ENCODE measurements at regions not wholly inside any gene's neighbourhood (a gene's known extent, or its start where the extent isn't known, plus 50 kb on each side); places are given as distances from the start of the nearest gene placed in this dataset.
"Not testable (repeated sequence)": the region's sequence is repeated elsewhere in the genome, so short reads cannot be mapped to it uniquely, and the experiment has no call there.

DNA sequence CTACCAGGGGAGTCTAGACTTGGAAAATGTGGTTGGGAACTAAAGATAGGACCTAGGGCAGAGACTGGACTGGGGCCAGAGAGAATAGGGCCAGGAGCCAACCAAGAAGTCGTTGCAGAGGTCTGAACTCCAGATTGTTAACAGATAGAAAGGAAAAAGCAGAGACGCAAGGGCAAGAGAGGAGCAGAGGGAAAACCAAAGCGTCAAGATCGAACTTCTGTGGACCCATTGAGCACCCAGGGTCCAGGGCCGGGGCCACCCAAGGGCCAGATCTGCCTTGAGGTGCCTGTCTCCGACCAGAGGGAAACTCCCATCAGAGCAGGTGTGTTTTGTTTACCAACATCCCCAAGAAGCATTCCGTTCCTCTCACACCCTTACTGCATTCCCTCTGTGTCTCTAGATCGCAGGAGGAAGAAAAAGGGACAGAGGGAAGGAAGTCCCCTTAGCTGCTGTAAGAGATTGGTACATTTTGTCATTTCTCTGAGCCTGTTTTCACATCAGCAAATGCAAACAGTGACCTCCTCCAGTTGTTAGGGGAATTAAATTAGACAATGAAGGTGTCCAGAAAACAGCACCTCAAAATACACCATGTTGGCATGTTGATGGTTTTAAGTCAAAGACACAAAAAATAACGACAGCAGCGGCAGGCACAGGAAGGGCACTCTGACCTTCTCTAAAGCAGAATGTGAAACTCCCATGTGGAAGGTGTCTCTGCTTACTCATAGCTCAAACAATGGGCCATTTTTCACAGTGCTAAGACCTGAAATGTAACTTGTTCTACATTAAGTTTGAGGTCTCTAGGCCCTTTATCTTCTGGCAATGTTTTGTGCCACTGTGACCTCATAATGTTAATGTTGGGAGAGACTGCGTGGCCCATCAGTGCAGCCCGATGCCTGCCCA is 105.8 kb upstream of the RAB4A start:
- no peak for DNase-seq

- DNase-seq: no peak
These were observed 103.6 kb upstream of the RAB4A start for GRCh38 chr1:229167318-229167717.

GRCh38 chr1:229169399-229169798 is 101.5 kb upstream of the RAB4A start:
- DNase-seq: no peak

DNA sequence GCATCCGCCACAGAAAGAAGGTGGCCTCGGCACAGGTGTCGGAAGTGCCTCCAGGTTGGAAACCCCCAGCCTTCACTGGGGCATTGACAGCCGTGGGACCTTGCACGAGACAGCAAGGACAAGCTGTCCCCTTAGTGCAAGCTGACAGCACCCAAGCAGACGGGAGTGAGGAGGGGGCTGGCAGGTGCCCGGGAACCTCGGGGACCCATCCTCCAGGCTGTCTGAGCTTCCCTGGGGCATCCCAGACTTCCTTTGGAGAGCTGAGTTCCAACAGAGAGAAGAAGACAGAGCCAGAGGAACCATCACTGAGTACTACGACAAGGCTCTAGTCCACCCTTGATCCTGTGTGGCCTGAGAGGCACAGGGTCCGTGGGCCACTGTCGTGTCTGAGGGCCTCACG is 100.6 kb upstream of the RAB4A start:
- DNase-seq: no peak

GRCh38 chr1:229170778-229171505 is 100.0 kb upstream of the RAB4A start:
- DNase-seq: no peak

DNA sequence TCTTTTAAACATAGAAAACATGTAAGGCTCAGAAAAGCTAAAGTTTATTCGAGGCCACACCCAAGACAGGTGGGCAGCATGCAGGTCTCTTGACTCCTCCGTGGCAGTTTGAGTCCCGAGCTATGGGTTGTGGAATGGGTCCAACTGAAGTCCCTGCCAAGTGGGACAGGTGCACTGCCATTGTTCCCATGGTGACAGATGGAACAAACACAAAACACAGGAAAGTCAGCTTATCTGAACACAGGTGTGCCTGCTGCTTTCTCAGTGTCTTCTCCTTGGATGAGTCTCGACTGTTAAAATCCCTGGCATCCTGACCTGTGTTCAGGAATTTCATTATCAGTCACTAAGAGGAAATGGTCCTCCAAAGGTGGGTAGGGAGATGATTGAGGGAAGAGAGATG is 99.0 kb upstream of the RAB4A start:
- DNase-seq: no peak

GRCh38 chr1:229173491-229174476 is 97.1 kb upstream of the RAB4A start:
- DNase-seq: not testable (repeated sequence)

- not testable (repeated sequence) for DNase-seq
These were observed 95.6 kb upstream of the RAB4A start for GRCh38 chr1:229175297-229175696.

DNA sequence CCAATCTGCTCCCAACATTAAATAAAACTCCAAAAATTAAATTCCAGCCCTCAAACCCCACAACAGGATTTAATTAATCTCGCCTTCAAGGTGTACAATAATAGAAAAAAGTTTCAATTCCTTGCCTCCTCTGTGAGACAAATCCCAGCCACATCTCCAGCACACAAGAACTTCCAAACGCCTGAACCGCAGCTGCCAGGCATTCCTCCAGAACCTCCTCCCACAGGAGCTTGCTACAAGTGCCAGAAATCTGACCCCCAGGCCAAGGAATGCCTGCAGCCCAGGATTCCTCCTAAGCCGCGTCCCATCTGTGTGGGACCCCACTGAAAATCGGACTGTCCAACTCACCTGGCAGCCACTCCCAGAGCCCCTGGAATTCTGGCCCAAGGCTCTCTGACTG is 94.5 kb upstream of the RAB4A start:
- DNase-seq: not testable (repeated sequence)

GRCh38 chr1:229180161-229180560 is 90.8 kb upstream of the RAB4A start:
- no peak for DNase-seq

DNA sequence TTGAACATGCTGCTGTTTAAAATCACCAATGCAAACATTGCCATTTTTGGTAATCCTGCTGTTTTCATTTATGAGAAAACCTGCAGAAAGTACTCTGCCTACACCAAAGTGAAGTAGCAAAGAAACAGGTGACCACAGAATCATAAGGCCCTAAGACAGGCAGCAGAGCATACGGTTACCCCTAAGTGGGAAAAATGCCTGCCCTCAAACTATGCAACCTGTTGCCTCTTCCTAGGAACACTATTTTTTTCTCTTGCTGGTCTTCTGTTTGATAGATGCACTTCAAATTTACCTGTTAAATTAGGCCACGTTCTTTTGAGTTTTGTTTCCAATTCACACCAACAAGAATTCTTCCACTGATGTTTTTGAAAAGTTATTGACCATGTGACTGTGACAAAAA is 89.5 kb upstream of the RAB4A start:
- DNase-seq: no peak

DNA sequence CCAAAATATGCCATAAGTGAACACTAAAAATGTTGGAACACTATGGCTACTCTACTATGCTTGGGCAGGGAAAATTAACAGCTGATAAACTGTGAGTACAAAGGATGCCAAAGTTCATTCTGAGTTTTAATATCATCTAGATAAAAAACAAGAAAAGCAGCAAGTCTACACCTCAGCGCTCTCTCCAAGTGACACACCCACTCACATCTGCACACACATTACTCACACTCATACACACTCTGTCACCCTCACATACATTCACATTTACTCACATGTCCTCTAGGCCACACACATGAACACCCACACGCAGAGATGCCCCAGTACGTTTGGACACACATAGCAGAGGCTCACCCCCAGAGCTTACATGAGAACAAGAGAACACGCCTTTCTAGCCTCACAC is 87.3 kb upstream of the RAB4A start:
- DNase-seq: no peak

GRCh38 chr1:229184066-229184465 is 86.8 kb upstream of the RAB4A start:
- DNase-seq: no peak

DNA sequence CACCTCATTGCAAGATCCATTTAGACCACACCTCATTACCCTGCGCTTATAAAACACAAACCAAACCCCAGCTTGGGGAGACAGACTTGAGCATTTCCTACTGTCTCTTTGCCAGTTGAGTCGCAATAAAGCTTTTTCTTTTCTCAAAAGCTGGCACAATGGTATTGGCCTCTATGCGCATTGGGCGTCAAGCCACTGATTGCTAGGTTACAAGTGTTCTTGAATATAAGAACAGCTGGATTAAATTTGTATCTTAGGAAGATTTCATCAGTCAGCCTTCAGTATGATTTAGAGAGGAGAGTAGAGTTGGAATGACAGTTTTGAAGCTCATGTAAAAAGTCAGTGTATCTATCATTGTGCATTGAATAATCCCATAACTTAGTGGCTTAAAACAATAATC is 84.9 kb upstream of the RAB4A start:
- no peak for DNase-seq

DNA sequence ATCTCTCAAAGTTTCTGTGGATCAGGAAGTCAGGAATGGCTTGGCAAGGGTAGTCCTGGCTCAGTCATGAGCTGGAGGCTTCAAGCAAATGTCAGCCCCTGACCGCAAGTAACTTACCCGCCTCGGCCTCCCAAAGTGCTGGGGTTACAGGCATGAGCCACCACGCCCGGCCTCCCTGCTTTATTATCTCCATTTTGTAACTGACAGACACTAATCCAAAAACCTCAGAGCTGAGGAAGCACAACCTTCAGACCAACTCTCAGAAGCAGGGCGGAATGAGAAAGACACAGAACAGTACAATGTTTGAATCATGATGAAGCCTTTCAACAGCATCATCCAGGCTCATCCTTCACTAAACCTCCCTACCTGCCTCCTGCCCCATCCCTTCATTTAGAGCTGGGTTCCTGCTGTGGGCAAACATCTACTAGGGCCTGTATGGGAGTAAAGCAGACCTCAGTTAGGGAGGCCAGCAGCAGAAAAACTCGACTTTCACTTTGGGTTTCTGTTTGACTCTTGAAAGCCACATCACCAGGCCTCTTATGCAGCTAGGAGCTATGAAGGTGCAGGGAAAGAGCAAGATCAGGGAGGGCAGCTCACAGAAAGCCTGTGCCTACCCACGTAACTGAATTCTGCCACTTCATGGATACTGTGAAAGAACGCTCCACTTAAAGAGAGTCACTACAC is 84.4 kb upstream of the RAB4A start:
- peak; percentile 35 for DNase-seq

GRCh38 chr1:229190057-229190575 is 80.8 kb upstream of the RAB4A start:
- DNase-seq: no peak

DNA sequence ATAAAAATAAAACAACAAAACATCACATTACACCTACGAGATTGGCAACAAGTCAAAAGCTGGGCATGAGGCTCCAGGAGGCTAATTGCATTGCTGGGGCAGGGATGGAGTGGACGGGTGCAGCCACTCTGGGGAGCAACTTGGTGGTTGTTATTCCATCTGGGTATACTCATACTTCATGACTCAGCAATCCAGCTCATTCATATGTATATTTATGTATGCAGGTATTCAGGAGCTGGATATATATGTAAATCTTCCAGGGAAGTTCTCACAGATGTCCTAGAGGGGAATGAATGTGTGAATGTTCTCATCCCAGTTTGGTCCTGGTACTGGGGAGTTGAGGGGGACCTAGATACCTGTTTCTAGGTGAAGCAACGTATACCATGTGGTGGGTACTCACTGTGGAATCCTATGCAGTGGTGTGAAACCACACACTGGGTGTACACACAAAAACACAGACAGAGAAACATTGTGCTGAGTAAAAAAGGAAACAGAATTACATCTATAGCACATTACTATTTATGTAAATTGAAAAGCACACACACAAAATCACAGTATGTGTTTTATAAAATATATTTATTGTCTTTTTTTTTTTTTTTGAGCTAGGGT is 79.7 kb upstream of the RAB4A start:
- no peak for DNase-seq

GRCh38 chr1:229192031-229192430 is 78.9 kb upstream of the RAB4A start:
- DNase-seq: no peak

GRCh38 chr1:229192853-229193252 is 78.1 kb upstream of the RAB4A start:
- DNase-seq: no peak

GRCh38 chr1:229194096-229194495 is 76.8 kb upstream of the RAB4A start:
- no peak for DNase-seq

DNA sequence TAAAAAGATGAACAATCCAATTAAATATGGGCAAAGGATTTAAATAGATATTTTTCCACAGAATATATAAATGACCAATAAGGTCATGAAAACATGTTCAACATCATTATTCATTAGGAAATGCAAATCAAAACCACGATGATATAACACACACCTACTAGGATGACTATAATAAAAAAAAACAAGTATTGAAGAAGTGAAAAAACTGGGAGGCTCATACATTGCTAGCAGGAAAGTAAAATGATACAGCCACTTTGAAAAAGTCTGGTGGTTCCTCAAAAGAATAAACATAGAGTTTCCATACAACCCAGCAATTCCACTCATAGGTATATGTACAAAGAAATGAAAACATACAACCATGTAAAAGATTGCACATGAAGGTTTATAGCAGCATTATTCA is 75.7 kb upstream of the RAB4A start:
- DNase-seq: no peak
